ENCODE measurements at regions not wholly inside any gene's neighbourhood (a gene's known extent, or its start where the extent isn't known, plus 50 kb on each side); places are given as distances from the start of the nearest gene placed in this dataset.

DNA sequence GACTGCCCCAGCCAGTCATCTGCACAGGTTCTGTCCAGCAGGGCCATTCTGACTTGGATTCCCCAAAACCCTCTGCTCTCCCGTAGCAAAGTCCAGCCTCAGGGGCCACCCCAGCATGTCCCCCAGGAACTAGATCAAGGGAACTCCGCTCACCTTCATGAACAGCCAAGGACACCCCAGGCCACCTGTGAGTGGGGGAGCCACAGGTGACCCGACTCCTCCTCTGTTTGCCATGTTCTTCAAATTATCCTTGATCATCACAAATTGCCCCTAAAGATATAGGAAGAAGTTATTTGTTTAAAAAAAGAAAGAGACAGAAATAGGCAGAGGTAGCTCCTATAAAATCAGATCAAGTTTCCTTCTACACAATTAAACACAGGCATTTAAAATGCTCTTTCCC is 475.0 kb downstream of the MATN1 start (continued):
- TF ChIP-seq, protein P1, sequence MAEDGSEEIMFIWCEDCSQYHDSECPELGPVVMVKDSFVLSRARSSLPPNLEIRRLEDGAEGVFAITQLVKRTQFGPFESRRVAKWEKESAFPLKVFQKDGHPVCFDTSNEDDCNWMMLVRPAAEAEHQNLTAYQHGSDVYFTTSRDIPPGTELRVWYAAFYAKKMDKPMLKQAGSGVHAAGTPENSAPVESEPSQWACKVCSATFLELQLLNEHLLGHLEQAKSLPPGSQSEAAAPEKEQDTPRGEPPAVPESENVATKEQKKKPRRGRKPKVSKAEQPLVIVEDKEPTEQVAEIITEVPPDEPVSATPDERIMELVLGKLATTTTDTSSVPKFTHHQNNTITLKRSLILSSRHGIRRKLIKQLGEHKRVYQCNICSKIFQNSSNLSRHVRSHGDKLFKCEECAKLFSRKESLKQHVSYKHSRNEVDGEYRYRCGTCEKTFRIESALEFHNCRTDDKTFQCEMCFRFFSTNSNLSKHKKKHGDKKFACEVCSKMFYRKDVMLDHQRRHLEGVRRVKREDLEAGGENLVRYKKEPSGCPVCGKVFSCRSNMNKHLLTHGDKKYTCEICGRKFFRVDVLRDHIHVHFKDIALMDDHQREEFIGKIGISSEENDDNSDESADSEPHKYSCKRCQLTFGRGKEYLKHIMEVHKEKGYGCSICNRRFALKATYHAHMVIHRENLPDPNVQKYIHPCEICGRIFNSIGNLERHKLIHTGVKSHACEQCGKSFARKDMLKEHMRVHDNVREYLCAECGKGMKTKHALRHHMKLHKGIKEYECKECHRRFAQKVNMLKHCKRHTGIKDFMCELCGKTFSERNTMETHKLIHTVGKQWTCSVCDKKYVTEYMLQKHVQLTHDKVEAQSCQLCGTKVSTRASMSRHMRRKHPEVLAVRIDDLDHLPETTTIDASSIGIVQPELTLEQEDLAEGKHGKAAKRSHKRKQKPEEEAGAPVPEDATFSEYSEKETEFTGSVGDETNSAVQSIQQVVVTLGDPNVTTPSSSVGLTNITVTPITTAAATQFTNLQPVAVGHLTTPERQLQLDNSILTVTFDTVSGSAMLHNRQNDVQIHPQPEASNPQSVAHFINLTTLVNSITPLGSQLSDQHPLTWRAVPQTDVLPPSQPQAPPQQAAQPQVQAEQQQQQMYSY (CRISPR knock-in tag; IDR thresholded peaks at IDR 0.05) = no peak
- TF ChIP-seq GMEB1 (CRISPR knock-in tag; IDR thresholded peaks at IDR 0.05; ENCODE audit: borderline replicate concordance) (no peak), ZNF331 (CRISPR knock-in tag; IDR thresholded peaks at IDR 0.05) (no peak), SIN3A (IDR thresholded peaks at IDR 0.05; ENCODE audit: borderline replicate concordance, low read depth, low read length) (no peak), ZC3H13 (CRISPR knock-in tag; IDR thresholded peaks at IDR 0.05) (no peak), ZNF432 (CRISPR knock-in tag; IDR thresholded peaks at IDR 0.05; ENCODE audit: borderline replicate concordance) (no peak), ZNF841 (CRISPR knock-in tag; IDR thresholded peaks at IDR 0.05; ENCODE audit: borderline replicate concordance) (no peak), ZBTB37 (CRISPR knock-in tag; IDR thresholded peaks at IDR 0.05) (no peak), FOXJ3 (CRISPR knock-in tag; IDR thresholded peaks at IDR 0.05; ENCODE audit: borderline replicate concordance) (no peak)
